ENCODE measurements at regions not wholly inside any gene's neighbourhood (a gene's known extent, or its start where the extent isn't known, plus 50 kb on each side); places are given as distances from the start of the nearest gene placed in this dataset.

GRCh38 chr10:84784749-84785148, 456.4 kb downstream of the CCSER2 start:
- no peak for DNase-seq (ENCODE audit: low spot score)

GRCh38 chr10:84789026-84789425, 460.6 kb downstream of the CCSER2 start:
- DNase-seq (ENCODE audit: low spot score) = no peak

- peak; percentile 2 for DNase-seq (ENCODE audit: low spot score)
Measured at GRCh38 chr10:84798312-84798711, 469.9 kb downstream of the CCSER2 start.

GRCh38 chr10:84801156-84801555, 472.8 kb downstream of the CCSER2 start:
- DNase-seq (ENCODE audit: low spot score) = no peak

GRCh38 chr10:84801916-84802315, 473.5 kb downstream of the CCSER2 start:
- DNase-seq (ENCODE audit: low spot score) = no peak

- no peak for DNase-seq (ENCODE audit: low spot score)
Measured at GRCh38 chr10:84805149-84805548, 476.8 kb downstream of the CCSER2 start.

- no peak for DNase-seq (ENCODE audit: low spot score)
Measured at GRCh38 chr10:84811113-84811512, 482.7 kb downstream of the CCSER2 start.

- no peak for DNase-seq (ENCODE audit: low spot score)
Measured at GRCh38 chr10:84818961-84819360, 490.6 kb downstream of the CCSER2 start.

- peak; percentile 16 for DNase-seq (ENCODE audit: low spot score)
Measured at GRCh38 chr10:84820120-84820519, 491.7 kb downstream of the CCSER2 start.

GRCh38 chr10:84820596-84820995, 492.2 kb downstream of the CCSER2 start:
- no peak for DNase-seq (ENCODE audit: low spot score)

GRCh38 chr10:84822931-84823630, 494.7 kb downstream of the CCSER2 start:
- DNase-seq (ENCODE audit: low spot score) = no peak

- DNase-seq (ENCODE audit: low spot score) = no peak
Measured at GRCh38 chr10:84824525-84824924, 496.1 kb downstream of the CCSER2 start.

- no peak for DNase-seq (ENCODE audit: low spot score)
Measured at GRCh38 chr10:84825330-84825729, 496.9 kb downstream of the CCSER2 start.

GRCh38 chr10:84826704-84827103, 498.3 kb downstream of the CCSER2 start:
- no peak for DNase-seq (ENCODE audit: low spot score)

- DNase-seq (ENCODE audit: low spot score) = no peak
Measured at GRCh38 chr10:84829131-84829530, 500.7 kb downstream of the CCSER2 start.

- no peak for DNase-seq (ENCODE audit: low spot score)
Measured at GRCh38 chr10:84837041-84837812, 508.8 kb downstream of the CCSER2 start.

- DNase-seq (ENCODE audit: low spot score) = no peak
Measured at GRCh38 chr10:84837877-84838276, 509.5 kb downstream of the CCSER2 start.

- no peak for DNase-seq (ENCODE audit: low spot score)
Measured at GRCh38 chr10:84838851-84839250, 510.5 kb downstream of the CCSER2 start.

GRCh38 chr10:84842593-84842992, 514.2 kb downstream of the CCSER2 start:
- DNase-seq (ENCODE audit: low spot score) = no peak

- DNase-seq (ENCODE audit: low spot score) = no peak
Measured at GRCh38 chr10:84844461-84844860, 516.1 kb downstream of the CCSER2 start.

GRCh38 chr10:84845628-84846261, 517.4 kb downstream of the CCSER2 start:
- DNase-seq (ENCODE audit: low spot score) = peak; percentile 26

- no peak for DNase-seq (ENCODE audit: low spot score)
Measured at GRCh38 chr10:84846658-84847316, 518.4 kb downstream of the CCSER2 start.

GRCh38 chr10:84848967-84849366, 520.6 kb downstream of the CCSER2 start:
- DNase-seq (ENCODE audit: low spot score) = no peak
